H1 (cell line): ENCODE measurements at regions not wholly inside any gene's neighbourhood (a gene's known extent, or its start where the extent isn't known, plus 50 kb on each side); places are given as distances from the start of the nearest gene placed in this dataset.

Experiments
- POLR2AphosphoS5 ChIP-seq: IDR thresholded peaks from 2 replicates; pipeline ENCODE4 v1.6.1; 2011; ENCODE audit warnings: low read depth, low read length
- POU5F1 ChIP-seq: IDR thresholded peaks from 2 replicates; pipeline ENCODE4 v1.6.1; 2011; ENCODE audit warnings: low read depth, mild to moderate bottlenecking, low read length, moderate library complexity

GRCh38 chr7:119929891-119930290 lies 343.1 kb upstream of the KCND2 start (continued):
- TF ChIP-seq POLR2AphosphoS5, result no peak
- TF ChIP-seq POU5F1, result no peak
